NCI-H446 (cell line): ENCODE measurements at regions not wholly inside any gene's neighbourhood (a gene's known extent, or its start where the extent isn't known, plus 50 kb on each side); places are given as distances from the start of the nearest gene placed in this dataset.
A peak's percentile ranks its signal among the peaks of the same experiment; 100 is the strongest.

Experiments
- DNase-seq, 2 experiments: peaks; one replicate each; lab custom pipeline; 2025; lab: John Stamatoyannopoulos, UW

DNA sequence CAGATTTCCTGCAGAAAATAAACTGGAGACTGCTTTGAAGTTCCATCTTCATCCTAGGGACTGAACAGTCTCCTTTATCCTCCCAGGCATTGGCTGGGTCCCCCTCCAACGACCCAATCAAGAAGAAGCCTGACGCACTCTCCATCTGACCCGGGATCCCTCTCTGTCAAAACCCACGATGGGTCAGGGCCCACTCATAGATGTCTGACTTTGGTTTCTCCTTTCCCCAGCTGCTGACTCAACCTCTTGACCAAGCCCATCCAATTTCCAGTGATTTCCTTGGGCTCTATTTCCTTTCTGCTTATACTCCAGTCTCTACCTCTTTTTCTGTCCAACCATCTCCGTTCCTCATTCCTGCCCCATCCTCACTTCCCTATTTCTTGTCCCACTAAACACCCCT, 189.7 kb downstream of the MIAT start:
- DNase-seq = no peak

- no peak for DNase-seq
These were observed 190.4 kb downstream of the MIAT start for GRCh38 chr22:26847816-26848215.

DNA sequence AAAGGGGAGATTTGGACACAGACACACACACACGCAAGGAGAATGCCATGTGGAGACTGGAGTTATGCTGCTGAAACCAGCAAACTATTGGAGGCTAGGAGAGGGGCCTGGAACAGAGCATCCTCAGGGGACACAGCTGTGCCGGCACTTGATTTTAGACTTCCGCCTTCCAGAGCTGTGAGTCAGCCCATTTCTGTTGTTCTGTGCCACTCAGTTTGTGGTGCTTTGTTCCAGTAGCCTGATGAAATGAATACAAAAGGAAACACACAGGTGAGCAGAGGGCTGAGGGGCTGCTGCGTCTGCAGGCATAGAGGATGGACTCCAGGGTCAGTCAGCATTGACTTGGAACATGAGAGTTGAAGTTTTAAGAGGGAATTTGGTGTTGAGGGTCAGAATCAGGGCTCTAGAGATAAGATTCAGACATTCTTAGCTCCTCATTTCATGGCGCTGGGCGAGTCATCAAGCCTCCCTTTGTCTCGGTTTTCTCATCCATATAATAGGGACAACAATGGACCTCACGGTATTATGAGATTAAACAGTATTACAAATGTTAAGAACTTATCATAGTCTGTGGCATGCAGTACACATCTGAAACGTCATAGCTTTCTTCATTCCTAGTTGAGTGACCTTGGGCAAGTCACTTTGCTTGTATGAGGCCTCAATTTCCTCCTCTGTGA, 191.0 kb downstream of the MIAT start:
- DNase-seq = no peak

DNA sequence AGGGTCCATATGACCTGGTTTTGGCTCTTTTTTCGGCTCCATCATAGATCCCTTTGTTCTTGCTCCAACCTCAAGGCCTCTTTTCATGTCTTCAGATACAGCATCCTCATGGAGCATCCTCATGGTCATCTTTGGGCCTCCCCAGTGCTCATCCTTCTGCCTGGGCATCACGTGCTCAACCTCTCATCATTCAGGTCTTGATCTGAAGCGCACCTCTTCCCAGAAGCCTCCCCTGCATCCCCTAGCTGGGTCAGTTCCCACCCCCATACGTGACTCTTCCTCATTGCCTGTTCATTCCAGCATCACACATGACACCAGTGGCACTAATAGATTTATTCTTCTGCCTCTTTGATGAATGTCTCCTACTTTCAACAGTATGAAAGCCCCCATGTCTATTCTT, 192.2 kb downstream of the MIAT start:
- DNase-seq = no peak

DNA sequence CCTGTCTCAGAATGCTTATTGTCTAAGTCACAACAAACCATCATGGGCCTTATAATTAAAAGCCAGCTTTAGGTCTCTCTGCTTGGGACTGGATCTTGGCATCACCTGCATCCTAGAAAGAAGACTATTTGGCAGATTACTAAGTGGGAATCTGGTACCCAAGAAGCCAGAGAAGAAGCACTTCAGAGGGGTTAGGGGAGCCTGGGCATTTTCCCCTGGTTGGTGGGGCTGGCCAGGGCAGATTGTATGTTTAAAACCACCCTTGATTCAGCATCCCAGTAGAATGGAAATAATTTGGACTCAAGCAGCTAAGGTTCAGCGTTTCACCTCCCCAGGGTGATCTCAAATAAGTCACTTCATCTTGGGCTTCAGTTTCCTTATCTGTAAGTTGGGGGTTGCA, 193.7 kb downstream of the MIAT start:
- DNase-seq = no peak

DNA sequence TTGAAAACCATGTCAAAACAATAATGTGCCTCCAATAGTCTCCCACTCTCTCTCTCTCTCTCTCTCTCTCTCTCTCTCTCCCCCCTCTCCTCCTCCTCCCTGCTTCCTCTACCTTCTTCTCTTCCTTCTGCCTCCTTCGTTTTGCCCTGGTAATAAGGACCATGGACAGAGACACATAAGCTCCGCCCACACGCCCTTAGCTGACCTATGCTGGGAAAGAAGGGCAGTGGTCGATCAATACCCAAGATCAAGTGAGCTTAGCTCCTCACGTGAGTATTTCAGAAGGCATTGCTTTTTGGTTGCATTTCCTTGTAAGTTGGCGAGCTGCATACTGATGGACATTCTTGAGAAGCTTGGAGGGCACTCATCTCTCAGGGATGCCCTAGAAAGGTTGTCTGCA, 194.8 kb downstream of the MIAT start:
- no peak for DNase-seq

- DNase-seq = no peak
These were observed 195.7 kb downstream of the MIAT start for GRCh38 chr22:26853071-26853470.

- no peak for DNase-seq
These were observed 196.1 kb downstream of the MIAT start for GRCh38 chr22:26853495-26853894.

DNA sequence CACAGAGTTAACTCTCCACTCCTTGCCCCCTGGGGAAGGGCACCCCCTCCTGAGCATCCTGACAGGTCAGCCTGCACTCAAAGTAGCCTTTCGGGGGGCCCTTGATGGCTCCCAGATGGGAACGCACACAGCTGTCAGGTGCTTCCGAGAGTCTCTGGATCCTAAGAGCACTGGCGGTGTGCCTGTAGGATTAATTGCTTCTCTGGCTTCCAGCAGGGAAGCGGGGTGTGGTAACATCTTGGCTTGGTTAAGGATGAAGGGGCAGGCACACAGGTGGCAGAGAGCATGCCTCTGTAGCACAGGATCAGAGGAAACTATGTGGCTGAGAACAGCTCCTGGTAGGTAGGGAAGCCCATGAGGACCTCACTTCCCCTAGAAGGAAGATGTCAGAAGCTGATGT, 199.8 kb downstream of the MIAT start:
- peak in 1 of 2 experiments; percentile 5 for DNase-seq

- DNase-seq = no peak
These were observed 202.9 kb downstream of the MIAT start for GRCh38 chr22:26860301-26860700.

DNA sequence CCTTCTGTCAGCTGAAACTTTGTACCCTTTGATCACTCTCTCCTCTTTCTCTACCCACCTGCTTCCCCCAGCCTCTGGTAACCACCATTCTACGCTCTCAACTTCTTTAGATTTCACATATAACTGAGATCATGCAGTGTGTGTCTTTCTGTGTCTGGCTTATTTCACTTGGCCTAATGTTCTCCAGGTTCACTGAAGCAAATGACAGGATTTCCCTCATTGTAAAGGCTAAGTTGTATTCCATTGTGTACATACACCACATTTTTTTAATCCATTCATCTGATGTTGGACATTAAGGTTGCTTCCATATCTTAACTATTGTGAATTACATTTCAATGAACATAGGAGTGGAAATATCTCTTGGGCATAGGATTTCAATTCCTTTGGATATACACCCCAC, 207.6 kb downstream of the MIAT start:
- DNase-seq = no peak

- DNase-seq = no peak
These were observed 226.0 kb downstream of the MIAT start for GRCh38 chr22:26883393-26883792.

DNA sequence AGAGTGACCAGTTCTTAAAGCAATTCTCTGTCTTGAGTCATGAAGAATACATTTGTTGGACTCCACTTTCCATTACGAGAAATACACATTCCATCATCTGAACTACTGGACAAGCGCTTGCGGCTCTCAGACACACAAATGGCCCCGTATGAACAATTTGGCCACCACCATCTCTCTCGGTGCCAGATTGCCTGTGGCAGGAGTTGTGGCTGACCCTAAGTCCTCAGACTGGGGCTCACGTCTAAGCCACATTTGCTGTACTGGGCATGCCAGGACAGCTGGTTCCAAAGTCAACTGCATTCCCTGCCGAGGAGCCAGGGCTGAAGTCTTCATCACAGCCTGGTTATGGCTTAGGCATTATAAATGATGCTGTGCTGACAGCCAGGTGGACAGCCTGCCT, 227.5 kb downstream of the MIAT start:
- DNase-seq = no peak

DNA sequence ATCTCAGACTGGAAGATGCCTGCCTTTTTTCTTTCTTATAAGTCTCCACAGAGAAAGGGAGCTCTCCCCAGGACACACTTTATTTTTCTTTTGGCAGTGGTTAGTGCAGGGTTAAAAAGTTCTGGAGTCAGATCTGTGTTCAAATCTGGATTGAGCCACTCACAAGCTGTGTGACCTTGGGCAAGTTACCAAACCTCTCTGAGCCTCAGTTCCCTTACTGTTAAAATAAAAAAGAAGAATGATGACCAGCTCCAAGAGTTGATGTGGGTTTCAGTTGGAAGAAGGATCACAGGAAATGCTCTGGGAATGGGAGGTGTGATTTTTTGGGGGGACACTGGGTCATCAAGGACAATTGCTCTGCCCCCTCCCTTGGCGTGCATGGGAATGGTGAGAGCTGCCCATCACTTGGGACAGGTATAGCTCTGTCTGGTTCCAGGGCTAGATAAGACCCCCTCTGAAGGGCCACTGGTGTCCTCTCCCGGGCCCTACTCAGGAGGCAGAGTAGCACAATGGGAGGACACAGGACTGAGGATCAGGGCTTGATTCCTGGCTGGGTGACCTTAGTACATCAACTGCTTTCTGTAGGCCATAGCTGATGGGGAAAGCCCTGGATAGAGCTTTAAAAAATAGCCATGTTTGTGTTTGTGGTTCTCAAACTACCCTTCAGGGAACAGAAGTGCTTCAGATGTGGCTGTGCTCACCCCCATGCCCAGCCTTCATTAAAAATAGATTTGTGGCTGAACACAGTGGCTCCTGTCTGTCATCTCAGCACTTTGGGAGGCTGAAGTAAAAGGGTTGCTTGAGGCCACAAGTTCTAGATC, 228.3 kb downstream of the MIAT start:
- DNase-seq = no peak

DNA sequence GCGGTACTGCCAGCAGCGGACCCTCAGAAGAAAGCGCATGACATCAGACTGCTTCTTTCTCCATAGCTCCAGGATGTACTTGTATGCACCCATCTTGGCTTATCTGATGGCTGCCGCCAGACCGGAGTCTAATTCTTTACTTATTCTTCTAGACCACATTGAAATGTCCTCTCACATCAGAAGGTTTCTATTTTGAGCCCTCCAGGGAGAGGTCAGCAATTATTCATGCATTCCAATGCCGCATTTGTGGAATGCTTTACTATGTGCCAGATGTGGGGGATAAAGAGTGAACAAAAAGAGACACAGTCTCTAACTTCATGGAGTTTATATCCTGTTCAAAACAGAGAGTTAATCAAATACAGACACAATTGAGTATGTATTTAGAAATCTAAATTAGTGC, 230.1 kb downstream of the MIAT start:
- no peak for DNase-seq

GRCh38 chr22:26887916-26888315, 230.5 kb downstream of the MIAT start:
- DNase-seq = no peak

- no peak for DNase-seq
These were observed 231.5 kb downstream of the MIAT start for GRCh38 chr22:26888887-26889286.

- no peak for DNase-seq
These were observed 232.4 kb downstream of the MIAT start for GRCh38 chr22:26889802-26890201.

GRCh38 chr22:26890870-26891269, 233.5 kb downstream of the MIAT start:
- DNase-seq = no peak

- DNase-seq = no peak
These were observed 234.0 kb downstream of the MIAT start for GRCh38 chr22:26891429-26891828.

GRCh38 chr22:26892166-26893041, 235.0 kb downstream of the MIAT start:
- peak; percentile 63 to 89 for DNase-seq
